Nephron progenitor cell (in vitro differentiated cells): ENCODE measurements at regions not wholly inside any gene's neighbourhood (a gene's known extent, or its start where the extent isn't known, plus 50 kb on each side); places are given as distances from the start of the nearest gene placed in this dataset.

Experiments used
- DNase-seq: peaks from one replicate; pipeline ENCODE4 v3.0.0; 2021
- H3K27ac Mint-ChIP-seq: 2 replicates; pipeline ENCODE4 v1.8.0; 2021; ENCODE audit warnings: mild to moderate bottlenecking, moderate library complexity, mixed read lengths
- H3K27me3 Mint-ChIP-seq: 2 replicates; pipeline ENCODE4 v1.8.0; 2021; ENCODE audit warnings: mild to moderate bottlenecking, low read depth, mixed read lengths; ENCODE audit not compliant: poor library complexity
- H3K36me3 Mint-ChIP-seq: 2 replicates; pipeline ENCODE4 v1.8.0; 2021; ENCODE audit warnings: low read depth, mixed read lengths
- H3K4me1 Mint-ChIP-seq: 2 replicates; pipeline ENCODE4 v1.8.0; 2021; ENCODE audit warnings: mixed read lengths
- H3K4me3 Mint-ChIP-seq: 2 replicates; pipeline ENCODE4 v1.8.0; 2021; ENCODE audit warnings: mild to moderate bottlenecking, moderate library complexity, mixed read lengths
- H3K9me3 Mint-ChIP-seq: 2 replicates; pipeline ENCODE4 v1.8.0; 2021; ENCODE audit warnings: mild to moderate bottlenecking, moderate library complexity, mixed read lengths
- TF ChIP-seq, protein P1 (sequence below): fragments of 200-600 bp; sonication (generic); IDR thresholded peaks from 2 replicates; pipeline ENCODE4 v1.5.0; 2021; ENCODE audit warnings: antibody characterized with exemption

DNA sequence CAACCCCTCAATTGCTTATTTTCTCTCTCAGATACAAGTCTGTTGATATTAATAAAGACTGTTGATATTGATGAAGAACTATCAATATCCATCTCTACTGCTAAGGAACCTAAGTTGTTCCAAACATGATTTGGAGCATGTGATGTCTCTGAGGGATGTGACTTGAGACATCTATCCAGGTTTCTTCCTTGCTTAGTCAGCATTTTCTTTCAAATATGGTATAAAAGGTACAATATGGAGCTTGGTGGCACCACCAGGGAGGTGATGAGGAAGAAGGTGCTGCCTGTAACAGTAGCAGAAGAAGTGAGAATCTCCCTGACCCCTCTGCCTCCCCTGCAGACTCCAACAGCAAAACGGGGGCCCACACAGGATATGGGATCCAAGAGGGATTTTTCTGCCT lies 329.0 kb downstream of the MAF start:
- Mint-ChIP-seq H3K9me3 (no peaks in the 10 kb centered on the region), H3K36me3 (peaks cover 4% of the 10 kb centered on the region), H3K27ac (no peak overlapping the region), H3K4me1 (peaks cover 27% of the 10 kb centered on the region), H3K4me3 (no peak overlapping the region), H3K27me3 (peaks cover 13% of the 10 kb centered on the region)
- no peak for DNase-seq
- TF ChIP-seq, protein P1, sequence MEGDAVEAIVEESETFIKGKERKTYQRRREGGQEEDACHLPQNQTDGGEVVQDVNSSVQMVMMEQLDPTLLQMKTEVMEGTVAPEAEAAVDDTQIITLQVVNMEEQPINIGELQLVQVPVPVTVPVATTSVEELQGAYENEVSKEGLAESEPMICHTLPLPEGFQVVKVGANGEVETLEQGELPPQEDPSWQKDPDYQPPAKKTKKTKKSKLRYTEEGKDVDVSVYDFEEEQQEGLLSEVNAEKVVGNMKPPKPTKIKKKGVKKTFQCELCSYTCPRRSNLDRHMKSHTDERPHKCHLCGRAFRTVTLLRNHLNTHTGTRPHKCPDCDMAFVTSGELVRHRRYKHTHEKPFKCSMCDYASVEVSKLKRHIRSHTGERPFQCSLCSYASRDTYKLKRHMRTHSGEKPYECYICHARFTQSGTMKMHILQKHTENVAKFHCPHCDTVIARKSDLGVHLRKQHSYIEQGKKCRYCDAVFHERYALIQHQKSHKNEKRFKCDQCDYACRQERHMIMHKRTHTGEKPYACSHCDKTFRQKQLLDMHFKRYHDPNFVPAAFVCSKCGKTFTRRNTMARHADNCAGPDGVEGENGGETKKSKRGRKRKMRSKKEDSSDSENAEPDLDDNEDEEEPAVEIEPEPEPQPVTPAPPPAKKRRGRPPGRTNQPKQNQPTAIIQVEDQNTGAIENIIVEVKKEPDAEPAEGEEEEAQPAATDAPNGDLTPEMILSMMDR, result no peak

DNA sequence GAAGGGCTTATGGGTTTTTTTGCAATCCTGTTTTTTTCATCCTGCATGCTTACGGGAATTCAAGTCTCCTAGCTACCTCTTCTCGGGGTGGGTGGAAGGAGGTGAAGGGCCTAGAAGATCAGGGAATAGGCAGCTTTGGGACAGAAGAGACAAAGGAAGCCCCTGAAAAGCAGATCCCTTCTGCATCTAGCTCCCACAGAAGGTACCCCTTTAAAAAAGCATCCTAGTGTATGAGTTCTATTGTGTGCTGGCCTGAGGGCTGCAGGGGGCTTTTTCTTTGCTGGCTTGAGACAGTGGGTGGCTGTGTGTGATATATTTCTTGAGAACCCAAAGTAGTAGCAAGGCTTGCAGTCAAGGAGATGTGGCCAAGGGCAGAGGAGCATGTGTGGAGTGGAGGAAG lies 330.5 kb downstream of the MAF start:
- Mint-ChIP-seq H3K4me1 (peaks cover 27% of the 10 kb centered on the region), H3K9me3 (no peaks in the 10 kb centered on the region), H3K27me3 (peaks cover 18% of the 10 kb centered on the region), H3K27ac (no peak overlapping the region), H3K36me3 (peaks cover 4% of the 10 kb centered on the region), H3K4me3 (no peak overlapping the region)
- TF ChIP-seq, protein P1, result no peak
- no peak for DNase-seq

DNA sequence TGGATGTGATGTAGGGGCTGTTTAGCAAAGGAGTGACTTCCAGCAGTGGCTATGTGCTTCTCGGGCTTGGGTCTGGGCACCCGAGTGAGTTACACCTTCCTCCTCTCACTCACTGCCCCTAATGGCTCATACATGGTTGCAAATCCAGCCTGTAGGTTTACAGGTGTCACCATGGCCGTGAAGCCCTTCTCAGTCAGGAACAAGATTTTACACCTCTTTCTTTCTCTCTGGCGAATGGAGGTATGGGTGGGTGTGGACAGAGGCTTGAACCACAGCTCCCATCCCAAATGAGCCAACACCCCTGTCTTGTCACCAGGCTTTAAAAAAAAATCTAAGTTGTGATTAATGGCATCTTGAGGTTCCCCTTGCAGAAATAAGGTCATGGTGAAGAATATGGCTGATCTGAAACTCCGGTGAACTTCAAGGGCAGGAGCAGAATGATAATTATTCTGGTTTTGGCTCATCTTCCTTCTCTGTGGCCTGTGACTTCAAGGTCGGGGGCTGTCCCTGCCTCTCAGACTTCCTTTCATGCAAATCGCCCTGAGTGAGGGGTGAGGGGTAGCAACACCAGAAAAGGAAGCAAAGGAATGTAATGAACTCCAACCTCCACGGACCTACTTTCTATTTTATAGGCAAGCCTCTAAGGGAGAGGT lies 331.2 kb downstream of the MAF start:
- H3K4me3 Mint-ChIP-seq, result no peak overlapping the region
- TF ChIP-seq, protein P1, result no peak
- H3K36me3 Mint-ChIP-seq, result peaks cover 4% of the 10 kb centered on the region
- no peak overlapping the region for H3K27ac Mint-ChIP-seq
- H3K4me1 Mint-ChIP-seq, result peaks cover 28% of the 10 kb centered on the region
- H3K27me3 Mint-ChIP-seq, result peaks cover 23% of the 10 kb centered on the region
- no peak for DNase-seq
- H3K9me3 Mint-ChIP-seq, result no peaks in the 10 kb centered on the region

DNA sequence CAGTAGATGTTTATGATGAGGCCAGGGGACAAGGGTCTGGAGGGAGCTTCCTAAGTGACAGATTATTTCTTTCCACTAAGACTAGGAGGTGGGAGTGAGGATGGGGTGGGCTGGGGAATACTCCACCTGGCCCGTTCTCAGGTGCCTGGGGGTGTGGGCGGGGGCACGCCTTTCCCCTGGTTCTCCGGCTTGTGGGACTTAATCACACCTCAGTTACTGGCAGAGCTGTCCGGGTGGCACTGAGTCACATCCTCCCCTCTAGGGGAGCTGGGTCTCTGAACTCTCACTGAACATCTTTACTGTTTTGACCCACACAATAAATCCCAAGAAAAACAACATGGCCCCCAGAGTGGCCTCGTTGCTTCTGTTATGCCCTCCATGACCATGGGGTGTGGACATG lies 332.8 kb downstream of the MAF start:
- TF ChIP-seq, protein P1, result no peak
- Mint-ChIP-seq H3K4me1 (peaks cover 36% of the 10 kb centered on the region), H3K9me3 (no peaks in the 10 kb centered on the region), H3K27ac (no peak overlapping the region), H3K36me3 (peaks cover 4% of the 10 kb centered on the region), H3K27me3 (peaks cover 26% of the 10 kb centered on the region), H3K4me3 (no peak overlapping the region)
- DNase-seq, result no peak

DNA sequence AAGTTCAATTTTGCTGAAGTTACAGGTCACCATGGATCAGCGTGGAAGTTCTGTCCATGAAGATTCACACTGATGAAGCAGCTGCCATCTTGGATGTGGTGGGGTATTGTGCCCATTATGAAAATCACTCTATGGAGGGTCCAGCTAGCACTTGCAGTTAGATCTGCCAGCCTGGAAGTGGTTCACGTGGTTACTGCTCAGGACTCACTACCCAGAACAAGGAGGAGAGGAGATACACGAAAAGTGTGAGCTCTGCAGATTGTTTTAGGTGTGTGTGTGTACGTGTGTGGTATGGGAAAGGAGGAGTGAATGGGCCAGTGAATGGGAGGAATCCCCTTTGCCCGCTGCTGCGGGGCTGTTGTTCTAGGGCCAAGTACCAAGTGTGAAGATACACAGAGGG lies 333.4 kb downstream of the MAF start:
- Mint-ChIP-seq H3K36me3 (no peaks in the 10 kb centered on the region), H3K27ac (no peak overlapping the region), H3K9me3 (no peaks in the 10 kb centered on the region), H3K27me3 (peaks cover 26% of the 10 kb centered on the region), H3K4me1 (peaks cover 39% of the 10 kb centered on the region), H3K4me3 (no peak overlapping the region)
- TF ChIP-seq, protein P1, result no peak
- no peak for DNase-seq

DNA sequence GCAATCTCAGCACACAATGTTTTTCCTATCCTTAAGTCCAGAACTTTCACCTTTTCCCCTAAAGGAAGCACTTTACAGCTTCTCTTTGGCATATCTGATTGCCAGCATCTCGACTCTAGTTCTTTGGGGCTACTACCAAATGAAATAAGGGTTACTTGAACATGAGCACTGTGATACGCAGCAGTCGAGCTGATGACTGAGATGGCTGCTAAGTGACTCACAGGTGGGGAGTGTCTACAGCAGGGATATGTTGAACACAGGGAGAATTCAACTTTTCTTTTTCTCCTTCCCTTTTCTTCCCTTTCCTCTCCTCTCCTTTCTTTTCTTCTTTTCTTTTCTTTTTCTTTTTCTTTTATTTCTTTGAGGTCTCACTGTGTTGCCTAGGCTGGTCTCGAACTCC lies 334.8 kb downstream of the MAF start:
- Mint-ChIP-seq H3K27me3 (peaks cover 26% of the 10 kb centered on the region), H3K4me3 (no peak overlapping the region), H3K9me3 (no peaks in the 10 kb centered on the region), H3K36me3 (no peaks in the 10 kb centered on the region), H3K4me1 (peaks cover 53% of the 10 kb centered on the region), H3K27ac (no peak overlapping the region)
- no peak for DNase-seq
- TF ChIP-seq, protein P1, result no peak
